GM12801 (cell line): ENCODE measurements at regions not wholly inside any gene's neighbourhood (a gene's known extent, or its start where the extent isn't known, plus 50 kb on each side); places are given as distances from the start of the nearest gene placed in this dataset.

ENCODE experiments used
- TF ChIP-seq, protein P1 (sequence below): IDR thresholded peaks from one replicate; pipeline ENCODE4 v1.5.1; 2011; ENCODE audit warnings: control low read depth; ENCODE audit not compliant: insufficient read length; ENCODE audit errors: extremely low read depth

DNA sequence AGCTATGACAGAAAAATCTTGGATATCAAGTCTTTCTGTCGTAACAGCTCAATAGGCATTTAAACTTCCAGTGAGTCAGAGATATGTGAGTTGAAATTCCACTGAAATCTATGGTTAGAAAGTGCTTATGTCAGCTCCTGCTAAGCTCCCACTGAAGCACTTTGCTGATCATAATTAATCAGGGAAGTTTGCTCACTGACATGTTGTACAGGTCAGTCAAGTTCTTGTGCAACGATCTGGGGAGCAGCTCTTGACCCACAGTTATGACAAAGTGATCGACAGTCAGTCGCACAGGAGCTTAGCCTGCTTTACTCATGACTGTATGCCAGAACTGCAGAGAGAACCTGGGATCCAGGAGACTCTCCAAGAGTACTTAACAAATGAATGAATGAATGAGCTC is 453.5 kb downstream of the SOX2 start:
- TF ChIP-seq, protein P1, sequence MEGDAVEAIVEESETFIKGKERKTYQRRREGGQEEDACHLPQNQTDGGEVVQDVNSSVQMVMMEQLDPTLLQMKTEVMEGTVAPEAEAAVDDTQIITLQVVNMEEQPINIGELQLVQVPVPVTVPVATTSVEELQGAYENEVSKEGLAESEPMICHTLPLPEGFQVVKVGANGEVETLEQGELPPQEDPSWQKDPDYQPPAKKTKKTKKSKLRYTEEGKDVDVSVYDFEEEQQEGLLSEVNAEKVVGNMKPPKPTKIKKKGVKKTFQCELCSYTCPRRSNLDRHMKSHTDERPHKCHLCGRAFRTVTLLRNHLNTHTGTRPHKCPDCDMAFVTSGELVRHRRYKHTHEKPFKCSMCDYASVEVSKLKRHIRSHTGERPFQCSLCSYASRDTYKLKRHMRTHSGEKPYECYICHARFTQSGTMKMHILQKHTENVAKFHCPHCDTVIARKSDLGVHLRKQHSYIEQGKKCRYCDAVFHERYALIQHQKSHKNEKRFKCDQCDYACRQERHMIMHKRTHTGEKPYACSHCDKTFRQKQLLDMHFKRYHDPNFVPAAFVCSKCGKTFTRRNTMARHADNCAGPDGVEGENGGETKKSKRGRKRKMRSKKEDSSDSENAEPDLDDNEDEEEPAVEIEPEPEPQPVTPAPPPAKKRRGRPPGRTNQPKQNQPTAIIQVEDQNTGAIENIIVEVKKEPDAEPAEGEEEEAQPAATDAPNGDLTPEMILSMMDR: no peak

DNA sequence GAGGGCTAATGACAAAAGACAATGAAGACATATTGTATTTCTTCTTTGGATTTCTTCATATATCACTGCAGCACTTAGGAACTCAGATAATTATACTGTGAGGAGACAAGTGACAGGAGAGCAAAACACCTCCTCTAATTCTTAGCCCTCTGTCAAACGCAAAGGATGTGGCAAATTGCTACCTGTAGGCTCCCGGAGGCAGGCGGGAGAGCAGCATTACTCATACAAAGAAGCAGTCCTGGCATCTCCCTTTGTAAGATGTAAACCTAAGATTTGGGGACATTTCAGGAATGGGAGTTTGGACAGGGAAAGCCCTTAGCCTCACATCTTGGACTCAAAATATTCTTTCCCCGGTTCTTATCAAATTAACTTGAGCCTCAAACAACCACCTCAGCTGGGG is 460.8 kb downstream of the SOX2 start:
- TF ChIP-seq, protein P1: no peak

DNA sequence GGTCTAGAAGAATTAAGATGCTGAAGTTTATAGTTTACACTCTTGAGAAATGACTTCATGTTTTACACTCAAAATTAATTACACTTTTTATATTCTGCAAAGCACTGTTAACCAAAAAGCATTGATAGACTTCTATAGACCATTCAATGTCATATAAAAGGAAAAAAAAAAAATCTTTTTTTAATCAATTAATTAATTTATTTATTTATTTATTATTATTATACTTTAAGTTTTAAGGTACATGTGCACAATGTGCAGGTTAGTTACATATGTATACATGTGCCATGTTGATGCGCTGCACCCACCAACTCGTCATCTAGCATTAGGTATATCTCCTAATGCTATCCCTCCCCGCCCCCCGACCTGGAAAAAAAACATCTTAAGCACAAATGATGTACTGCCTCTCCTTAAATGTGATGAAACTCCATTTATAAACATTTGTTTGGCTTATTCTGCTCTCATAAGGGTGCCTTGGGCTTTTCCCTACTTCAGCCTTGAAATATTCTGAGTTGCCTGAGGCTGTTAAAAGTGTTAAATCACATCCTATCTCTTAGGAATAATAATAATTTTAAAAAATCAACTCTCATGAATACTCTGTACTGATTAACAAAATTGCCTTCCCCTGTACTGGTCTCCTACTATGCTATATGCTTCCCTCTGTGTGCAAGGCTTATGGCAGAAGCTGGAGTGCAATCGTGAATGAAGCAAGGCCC is 466.9 kb downstream of the SOX2 start:
- TF ChIP-seq, protein P1: no peak

GRCh38 chr3:182179631-182180030 is 467.9 kb downstream of the SOX2 start:
- TF ChIP-seq, protein P1: no peak

- TF ChIP-seq, protein P1: no peak
Observed at GRCh38 chr3:182180654-182181385, 469.1 kb downstream of the SOX2 start.

DNA sequence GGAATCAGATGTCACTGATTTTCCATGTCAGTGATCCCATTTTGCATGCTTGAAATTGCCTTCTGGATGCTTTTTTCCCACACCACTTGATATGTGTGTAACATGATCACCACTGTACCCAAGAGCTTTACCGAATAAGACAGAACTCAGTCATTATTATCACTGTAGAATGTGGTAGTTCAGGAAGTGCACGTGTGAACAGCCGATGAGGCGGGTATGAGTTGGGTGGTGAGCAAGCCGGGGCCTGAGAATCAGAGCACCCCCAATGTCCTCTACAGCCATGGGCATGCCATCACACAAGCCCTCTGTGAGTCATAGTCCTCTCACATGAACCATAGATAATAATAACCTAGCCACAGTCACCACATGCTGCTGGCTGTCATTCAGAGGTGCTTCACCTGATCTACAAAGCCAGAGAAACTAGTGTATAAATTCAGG is 470.8 kb downstream of the SOX2 start:
- TF ChIP-seq, protein P1: no peak

DNA sequence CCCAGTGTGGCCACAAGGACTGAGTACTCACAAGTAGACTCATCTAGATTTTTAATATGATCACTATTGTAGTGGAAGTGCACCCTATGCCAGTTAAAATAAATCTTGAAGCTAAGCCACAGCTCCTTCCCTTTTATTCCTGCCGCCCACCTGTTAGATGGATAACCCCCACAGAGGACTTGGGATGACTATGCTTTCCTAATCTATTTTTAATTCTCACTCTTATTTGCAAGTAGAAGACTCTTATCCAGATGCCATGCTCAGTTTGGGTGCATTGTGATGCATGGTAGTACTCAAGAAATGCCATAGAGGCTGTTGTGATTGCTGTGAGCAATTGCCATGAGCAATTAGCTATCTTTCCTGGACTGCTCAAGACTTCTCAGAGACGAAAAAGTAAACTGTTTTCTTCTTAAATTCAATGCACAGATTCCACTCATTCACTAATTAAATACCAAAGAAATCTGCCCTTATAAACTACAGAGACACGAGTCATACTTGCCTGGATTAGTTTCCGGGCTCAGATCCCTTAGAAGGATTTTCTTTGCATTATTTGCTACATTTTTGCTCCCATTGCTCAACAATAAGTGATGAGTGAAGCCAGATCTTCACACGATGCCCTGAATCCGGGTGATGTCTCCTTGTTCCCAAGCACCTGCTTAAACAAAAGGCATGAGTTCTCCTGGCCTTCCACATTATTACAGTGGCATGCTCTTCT is 472.1 kb downstream of the SOX2 start:
- TF ChIP-seq, protein P1: no peak
